ENCODE measurements at regions not wholly inside any gene's neighbourhood (a gene's known extent, or its start where the extent isn't known, plus 50 kb on each side); places are given as distances from the start of the nearest gene placed in this dataset.

GRCh38 chr3:84755860-84756259, 202.9 kb upstream of the CADM2 start:
- no peaks in the 10 kb centered on the region; the same call in 1 of the 2 replicates for H3K9me3 ChIP-seq (ENCODE audit: control insufficient read depth, insufficient read depth, low read length)
- H3K4me3 ChIP-seq (ENCODE audit: low read length): no peak overlapping the region
- H4K20me1 ChIP-seq (ENCODE audit: control insufficient read depth, insufficient read depth, low read depth, low read length): no peaks in the 10 kb centered on the region
- H3K36me3 ChIP-seq (ENCODE audit: control insufficient read depth, low read length): no peaks in the 10 kb centered on the region
- H3K27ac ChIP-seq (ENCODE audit: low read depth, low read length): no peak overlapping the region
- no peak for TF ChIP-seq EZH2phosphoT487 (IDR thresholded peaks at IDR 0.05; ENCODE audit: borderline replicate concordance, low read length)
- no peak for TF ChIP-seq CTCF (IDR thresholded peaks at IDR 0.05; ENCODE audit: low read depth, low read length, poor library complexity, severe bottlenecking)
- H3K79me2 ChIP-seq (ENCODE audit: control insufficient read depth, low read length): no peaks in the 10 kb centered on the region
- no peak overlapping the region for H3K4me2 ChIP-seq (ENCODE audit: low read length)
- H3K9me2 ChIP-seq (replicated peaks; ENCODE audit: control insufficient read depth, low read length): no peaks in the 10 kb centered on the region
- no peaks in the 10 kb centered on the region for H3F3A ChIP-seq (ENCODE audit: control insufficient read depth, insufficient read depth)
- no peaks in the 10 kb centered on the region for H3K4me1 ChIP-seq (ENCODE audit: control insufficient read depth, low read length)
- no peaks in the 10 kb centered on the region for H3K27me3 ChIP-seq (ENCODE audit: control insufficient read depth, low read length)

DNA sequence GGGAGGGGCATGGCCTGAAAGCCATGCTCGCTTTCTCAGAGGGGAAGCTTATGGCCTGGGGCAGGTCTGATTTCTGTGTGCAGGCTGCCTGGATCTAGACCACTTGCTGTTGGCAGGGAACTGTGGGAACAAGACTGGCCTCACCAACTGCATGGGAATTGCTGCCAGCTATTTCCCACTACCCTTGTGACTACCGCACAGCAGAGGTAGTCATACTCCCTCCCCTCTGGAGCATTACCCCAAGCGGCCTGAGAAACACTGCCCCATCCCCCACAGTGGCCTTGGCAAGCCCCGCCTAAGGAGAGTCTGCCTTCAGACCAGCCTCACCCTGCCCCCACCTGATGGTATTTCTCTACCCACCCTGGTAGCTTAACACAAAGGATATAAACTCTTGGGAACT, 199.4 kb upstream of the CADM2 start:
- Histone ChIP-seq H4K20me1 (ENCODE audit: control insufficient read depth, insufficient read depth, low read depth, low read length) (no peaks in the 10 kb centered on the region), H3K9me2 (replicated peaks; ENCODE audit: control insufficient read depth, low read length) (no peaks in the 10 kb centered on the region), H3K9me3 (ENCODE audit: control insufficient read depth, insufficient read depth, low read length) (no peaks in the 10 kb centered on the region; the same call in 1 of the 2 replicates), H3K27ac (ENCODE audit: low read depth, low read length) (no peak overlapping the region), H3K4me3 (ENCODE audit: low read length) (no peak overlapping the region), H3K27me3 (ENCODE audit: control insufficient read depth, low read length) (no peaks in the 10 kb centered on the region), H3K4me1 (ENCODE audit: control insufficient read depth, low read length) (no peaks in the 10 kb centered on the region), H3K79me2 (ENCODE audit: control insufficient read depth, low read length) (no peaks in the 10 kb centered on the region), H3F3A (ENCODE audit: control insufficient read depth, insufficient read depth) (no peaks in the 10 kb centered on the region), H3K4me2 (ENCODE audit: low read length) (no peak overlapping the region), H3K36me3 (ENCODE audit: control insufficient read depth, low read length) (no peaks in the 10 kb centered on the region)
- TF ChIP-seq CTCF (IDR thresholded peaks at IDR 0.05; ENCODE audit: low read depth, low read length, poor library complexity, severe bottlenecking) (no peak), EZH2phosphoT487 (IDR thresholded peaks at IDR 0.05; ENCODE audit: borderline replicate concordance, low read length) (no peak)

GRCh38 chr3:84772841-84773240, 185.9 kb upstream of the CADM2 start:
- no peak overlapping the region for H3K4me3 ChIP-seq (ENCODE audit: low read length)
- no peaks in the 10 kb centered on the region for H3K27me3 ChIP-seq (ENCODE audit: control insufficient read depth, low read length)
- no peaks in the 10 kb centered on the region for H3K9me3 ChIP-seq (ENCODE audit: control insufficient read depth, insufficient read depth, low read length)
- no peaks in the 10 kb centered on the region for H4K20me1 ChIP-seq (ENCODE audit: control insufficient read depth, insufficient read depth, low read depth, low read length)
- no peaks in the 10 kb centered on the region for H3F3A ChIP-seq (ENCODE audit: control insufficient read depth, insufficient read depth)
- TF ChIP-seq EZH2phosphoT487 (IDR thresholded peaks at IDR 0.05; ENCODE audit: borderline replicate concordance, low read length): no peak
- TF ChIP-seq CTCF (IDR thresholded peaks at IDR 0.05; ENCODE audit: low read depth, low read length, poor library complexity, severe bottlenecking): no peak
- no peaks in the 10 kb centered on the region for H3K4me1 ChIP-seq (ENCODE audit: control insufficient read depth, low read length)
- no peak overlapping the region for H3K4me2 ChIP-seq (ENCODE audit: low read length)
- H3K27ac ChIP-seq (ENCODE audit: low read depth, low read length): no peak overlapping the region
- H3K9me2 ChIP-seq (replicated peaks; ENCODE audit: control insufficient read depth, low read length): no peaks in the 10 kb centered on the region
- no peaks in the 10 kb centered on the region for H3K36me3 ChIP-seq (ENCODE audit: control insufficient read depth, low read length)
- H3K79me2 ChIP-seq (ENCODE audit: control insufficient read depth, low read length): no peaks in the 10 kb centered on the region

DNA sequence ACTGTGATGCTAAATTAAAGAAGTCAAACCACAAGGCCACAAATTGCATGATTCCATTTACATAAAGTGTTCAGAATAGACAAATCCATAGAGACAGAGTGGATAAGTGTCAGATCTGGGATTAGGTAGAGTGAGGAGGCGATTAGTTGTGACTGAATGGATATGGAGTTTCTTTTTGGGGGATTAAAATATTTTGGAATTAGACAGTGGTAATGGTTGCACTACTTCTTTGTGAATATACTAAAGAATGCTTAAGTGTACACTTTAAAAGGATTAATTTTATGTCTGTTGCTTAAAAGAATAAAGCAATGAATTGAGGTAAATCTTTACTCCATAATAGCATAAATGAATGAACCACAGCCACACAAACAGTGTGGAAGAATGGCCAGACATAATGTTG, 175.5 kb upstream of the CADM2 start:
- Histone ChIP-seq H3K79me2 (ENCODE audit: control insufficient read depth, low read length) (no peaks in the 10 kb centered on the region), H4K20me1 (ENCODE audit: control insufficient read depth, insufficient read depth, low read depth, low read length) (no peaks in the 10 kb centered on the region)
- TF ChIP-seq EZH2phosphoT487 (IDR thresholded peaks at IDR 0.05; ENCODE audit: borderline replicate concordance, low read length) (no peak), CTCF (IDR thresholded peaks at IDR 0.05; ENCODE audit: low read depth, low read length, poor library complexity, severe bottlenecking) (no peak)

More for the DNA sequence above, 175.5 kb upstream of the CADM2 start:
- H3K9me2 ChIP-seq (replicated peaks; ENCODE audit: control insufficient read depth, low read length): no peaks in the 10 kb centered on the region
- no peaks in the 10 kb centered on the region for H3K4me1 ChIP-seq (ENCODE audit: control insufficient read depth, low read length)
- no peak overlapping the region for H3K4me2 ChIP-seq (ENCODE audit: low read length)
- no peak overlapping the region for H3K4me3 ChIP-seq (ENCODE audit: low read length)
- H3K9me3 ChIP-seq (ENCODE audit: control insufficient read depth, insufficient read depth, low read length): no peaks in the 10 kb centered on the region
- H3K36me3 ChIP-seq (ENCODE audit: control insufficient read depth, low read length): no peaks in the 10 kb centered on the region
- no peaks in the 10 kb centered on the region for H3K27me3 ChIP-seq (ENCODE audit: control insufficient read depth, low read length)
- no peaks in the 10 kb centered on the region for H3F3A ChIP-seq (ENCODE audit: control insufficient read depth, insufficient read depth)
- no peak overlapping the region for H3K27ac ChIP-seq (ENCODE audit: low read depth, low read length)

Data from DOHH2 (cell line).